Middle frontal gyrus (tissue), 1 donor: ENCODE measurements at regions not wholly inside any gene's neighbourhood (a gene's known extent, or its start where the extent isn't known, plus 50 kb on each side); places are given as distances from the start of the nearest gene placed in this dataset.

Source experiments
- DNase-seq: peaks from one replicate; pipeline ENCODE4 v3.0.0-alpha.2; 2015; ENCODE audit warnings: low spot score; ENCODE audit errors: extremely low spot score

GRCh38 chr11:31910950-31911576 is 99.9 kb upstream of the PAX6 start:
- no peak for DNase-seq

- DNase-seq: no peak
Observed at GRCh38 chr11:31903225-31904074, 92.3 kb upstream of the PAX6 start.

- no peak for DNase-seq
Observed at GRCh38 chr11:31902706-31903105, 91.6 kb upstream of the PAX6 start.

- no peak for DNase-seq
Observed at GRCh38 chr11:31895926-31896325, 84.8 kb upstream of the PAX6 start.

- DNase-seq: no peak
Observed at GRCh38 chr11:31887180-31887579, 76.1 kb upstream of the PAX6 start.

- DNase-seq: no peak
Observed at GRCh38 chr11:31884080-31884479, 73.0 kb upstream of the PAX6 start.

GRCh38 chr11:31883435-31883834 is 72.3 kb upstream of the PAX6 start:
- DNase-seq: no peak

- DNase-seq: no peak
Observed at GRCh38 chr11:31882951-31883392, 71.8 kb upstream of the PAX6 start.

GRCh38 chr11:31881825-31882224 is 70.7 kb upstream of the PAX6 start:
- no peak for DNase-seq

GRCh38 chr11:31879681-31880080 is 68.6 kb upstream of the PAX6 start:
- no peak for DNase-seq

- DNase-seq: no peak
Observed at GRCh38 chr11:31877863-31878262, 66.7 kb upstream of the PAX6 start.

GRCh38 chr11:31877083-31877482 is 66.0 kb upstream of the PAX6 start:
- no peak for DNase-seq

GRCh38 chr11:31875866-31876560 is 64.9 kb upstream of the PAX6 start:
- DNase-seq: no peak

- DNase-seq: no peak
Observed at GRCh38 chr11:31874631-31875191, 63.6 kb upstream of the PAX6 start.

- DNase-seq: no peak
Observed at GRCh38 chr11:31873124-31873523, 62.0 kb upstream of the PAX6 start.

- DNase-seq: no peak
Observed at GRCh38 chr11:31872076-31872443, 60.9 kb upstream of the PAX6 start.

GRCh38 chr11:31871310-31872075 is 60.4 kb upstream of the PAX6 start:
- DNase-seq: no peak

GRCh38 chr11:31870609-31871309 is 59.6 kb upstream of the PAX6 start:
- DNase-seq: no peak

- no peak for DNase-seq
Observed at GRCh38 chr11:31869986-31870385, 58.9 kb upstream of the PAX6 start.

- no peak for DNase-seq
Observed at GRCh38 chr11:31865606-31866300, 54.6 kb upstream of the PAX6 start.
